Kidney (tissue), 13 donors: ENCODE measurements at regions not wholly inside any gene's neighbourhood (a gene's known extent, or its start where the extent isn't known, plus 50 kb on each side); places are given as distances from the start of the nearest gene placed in this dataset.

Experiments
- DNase-seq, 5 donors: peaks; one replicate each; pipeline ENCODE4 v3.0.0-alpha.2; 2013 to 2020
- FAIRE-seq: peaks from 2 replicates; lab custom pipeline; 2012; peaks lifted over from hg19 to GRCh38; lab: Jason Lieb, UNC
- H3K27ac ChIP-seq, 2 donors: one replicate each; pipeline ENCODE4 v1.7.0; 2013; ENCODE audit warnings: low read depth in 2 of 2, low read length in 2 of 2, inconsistent platforms in 1 of 2
- H3K27me3 ChIP-seq: one replicate; pipeline ENCODE4 v1.7.1; 2013; ENCODE audit warnings: low read length, inconsistent platforms; ENCODE audit not compliant: control insufficient read depth, insufficient read depth
- H3K36me3 ChIP-seq, 3 donors: one replicate each; pipeline versions ENCODE4 v1.7.0 to v1.7.1; 2013; ENCODE audit warnings: low read length in 3 of 3, control low read depth in 1 of 3, inconsistent platforms in 1 of 3; ENCODE audit not compliant: insufficient read depth in 3 of 3, control insufficient read depth in 2 of 3
- H3K4me1 ChIP-seq, 3 donors: one replicate each; pipeline versions ENCODE4 v1.7.0 to v1.7.1; 2013; ENCODE audit warnings: low read length in 3 of 3, inconsistent platforms in 1 of 3, low read depth in 1 of 3; ENCODE audit not compliant: control insufficient read depth in 2 of 3, insufficient read depth in 2 of 3
- H3K4me3 ChIP-seq, 3 donors: one replicate each; pipeline versions ENCODE4 v1.7.0 to v1.8.1; 2013; ENCODE audit warnings: low read length in 3 of 3, control low read depth in 1 of 3, inconsistent platforms in 1 of 3
- H3K9ac ChIP-seq, 3 donors: one replicate each; pipeline versions ENCODE4 v1.7.0 to v1.7.1; 2013; ENCODE audit warnings: low read length in 3 of 3, control low read depth in 1 of 3, inconsistent platforms in 1 of 3
- H3K9me3 ChIP-seq, 3 donors: one replicate each; pipeline versions ENCODE4 v1.7.0 to v1.7.1; 2013; ENCODE audit warnings: low read length in 3 of 3, control low read depth in 1 of 3, inconsistent platforms in 1 of 3; ENCODE audit not compliant: control insufficient read depth in 2 of 3, insufficient read depth in 1 of 3
- CTCF ChIP-seq: IDR thresholded peaks from 3 replicates; pipeline ENCODE4 v1.5.1; 2012; ENCODE audit warnings: mild to moderate bottlenecking, moderate library complexity, borderline replicate concordance; ENCODE audit not compliant: insufficient read depth; ENCODE audit errors: extremely low read depth
- intact Hi-C: fragments of 100-400 bp; cut with DNase I; formaldehyde crosslinking; loops from one replicate; pipeline ENCODE4 v1.11.1; 2022
- donor health status: control.
- donor health status: control.
- donor health status: control.
- donor health status: control.
- donor health status: control.
- donor health status: DM: yes; HTN: yes; CAD: no.
- donor health status: Normal renal cell carcinoma (clear cell type).

GRCh38 chr7:52615021-52615695 is 420.3 kb upstream of the POM121L12 start:
- H3K27ac ChIP-seq = no peak overlapping the region
- no peak overlapping the region for H3K4me3 ChIP-seq
- H3K4me1 ChIP-seq = no peaks in the 10 kb centered on the region
- H3K9ac ChIP-seq = no peak overlapping the region
- no peaks in the 10 kb centered on the region for H3K27me3 ChIP-seq
- no peak for TF ChIP-seq CTCF
- no peak for DNase-seq
- H3K36me3 ChIP-seq = no peaks in the 10 kb centered on the region
- H3K9me3 ChIP-seq = no peaks in the 10 kb centered on the region
- no peak for FAIRE-seq
- intact Hi-C loops = no loop called here

GRCh38 chr7:52609511-52609910 is 425.9 kb upstream of the POM121L12 start:
- DNase-seq = no peak
- Histone ChIP-seq H3K27ac (no peak overlapping the region), H3K36me3 (no peaks in the 10 kb centered on the region), H3K27me3 (no peaks in the 10 kb centered on the region), H3K9ac (no peak overlapping the region), H3K4me1 (no peaks in the 10 kb centered on the region), H3K4me3 (no peak overlapping the region), H3K9me3 (no peaks in the 10 kb centered on the region)
- intact Hi-C loops = no loop called here
- TF ChIP-seq CTCF = no peak
- no peak for FAIRE-seq

GRCh38 chr7:52592698-52593097 is 442.7 kb upstream of the POM121L12 start:
- no peaks in the 10 kb centered on the region for H3K9me3 ChIP-seq
- TF ChIP-seq CTCF = no peak

GRCh38 chr7:52586704-52587103 is 448.7 kb upstream of the POM121L12 start:
- H3K27me3 ChIP-seq = no peaks in the 10 kb centered on the region
- no peaks in the 10 kb centered on the region for H3K36me3 ChIP-seq
- no peak for DNase-seq
- H3K4me1 ChIP-seq = no peaks in the 10 kb centered on the region
- no peak overlapping the region for H3K27ac ChIP-seq
- H3K4me3 ChIP-seq = no peak overlapping the region
- H3K9ac ChIP-seq = no peak overlapping the region
- intact Hi-C loops = no loop called here
- H3K9me3 ChIP-seq = no peaks in the 10 kb centered on the region
- no peak for FAIRE-seq
- TF ChIP-seq CTCF = no peak

More at GRCh38 chr7:52592698-52593097, 442.7 kb upstream of the POM121L12 start:
- FAIRE-seq (no peak), DNase-seq (no peak)
- intact Hi-C loops = no loop called here
- H3K27ac ChIP-seq = no peak overlapping the region
- no peak overlapping the region for H3K4me3 ChIP-seq
- H3K9ac ChIP-seq = no peak overlapping the region
- no peaks in the 10 kb centered on the region for H3K36me3 ChIP-seq
- H3K27me3 ChIP-seq = no peaks in the 10 kb centered on the region
- no peaks in the 10 kb centered on the region for H3K4me1 ChIP-seq
